Hepatocyte (in vitro differentiated cells): ENCODE measurements at regions not wholly inside any gene's neighbourhood (a gene's known extent, or its start where the extent isn't known, plus 50 kb on each side); places are given as distances from the start of the nearest gene placed in this dataset.

Experiments
- CTCF ChIP-seq: fragments of 200-600 bp; sonication (generic); IDR thresholded peaks from 2 replicates; pipeline ENCODE4 v1.5.1; 2016; ENCODE audit warnings: antibody characterized with exemption, mild to moderate bottlenecking; ENCODE audit not compliant: poor library complexity
- EZH2 ChIP-seq: fragments of 200-600 bp; sonication (generic); IDR thresholded peaks from 2 replicates; pipeline ENCODE4 v1.6.1; 2016; ENCODE audit warnings: antibody characterized with exemption, mild to moderate bottlenecking, borderline replicate concordance

GRCh38 chr5:39561421-39561820 lies 136.6 kb upstream of the DAB2 start:
- TF ChIP-seq CTCF, result no peak
- no peak for TF ChIP-seq EZH2
